ENCODE measurements at regions not wholly inside any gene's neighbourhood (a gene's known extent, or its start where the extent isn't known, plus 50 kb on each side); places are given as distances from the start of the nearest gene placed in this dataset.

- Histone ChIP-seq H3K27me3 (ENCODE audit: insufficient read depth, low read length) (peaks cover 47% of the 10 kb centered on the region), H3K4me1 (ENCODE audit: insufficient read depth, low read length) (no peaks in the 10 kb centered on the region), H3K4me3 (ENCODE audit: low read length) (no peak overlapping the region), H3K9me3 (ENCODE audit: low read depth, low read length) (no peaks in the 10 kb centered on the region)
Measured at GRCh38 chr13:110799246-110800236, 86.0 kb downstream of the ING1 start.

- Histone ChIP-seq H3K27me3 (ENCODE audit: insufficient read depth, low read length) (peaks cover 47% of the 10 kb centered on the region), H3K9me3 (ENCODE audit: low read depth, low read length) (no peaks in the 10 kb centered on the region), H3K4me3 (ENCODE audit: low read length) (no peak overlapping the region)
Measured at GRCh38 chr13:110801044-110801443, 87.5 kb downstream of the ING1 start.

DNA sequence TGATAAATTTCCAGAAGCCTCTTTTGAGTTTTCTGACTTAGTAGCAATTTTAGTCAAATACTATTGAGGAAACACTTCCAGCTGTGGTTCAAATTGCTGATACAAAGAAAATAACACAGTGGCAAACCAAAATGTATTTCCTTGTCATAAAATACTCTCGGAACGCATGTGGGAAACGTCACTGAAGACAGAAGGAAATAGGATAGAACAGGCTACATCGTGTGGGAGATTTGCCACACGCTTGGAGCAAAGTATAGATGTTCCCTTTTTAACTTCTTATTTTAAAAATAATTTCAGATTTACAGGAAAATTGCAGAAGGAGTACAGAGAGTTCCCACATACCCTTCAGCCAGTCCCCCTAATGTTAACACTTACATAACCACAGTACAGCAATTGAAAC lies 88.8 kb downstream of the ING1 start:
- Histone ChIP-seq H3K27me3 (ENCODE audit: insufficient read depth, low read length) (peaks cover 43% of the 10 kb centered on the region), H3K9me3 (ENCODE audit: low read depth, low read length) (no peaks in the 10 kb centered on the region), H3K4me3 (ENCODE audit: low read length) (no peak overlapping the region), H3K4me1 (ENCODE audit: insufficient read depth, low read length) (no peaks in the 10 kb centered on the region)

More at GRCh38 chr13:110801044-110801443, 87.5 kb downstream of the ING1 start:
- no peaks in the 10 kb centered on the region for H3K4me1 ChIP-seq (ENCODE audit: insufficient read depth, low read length)

DNA sequence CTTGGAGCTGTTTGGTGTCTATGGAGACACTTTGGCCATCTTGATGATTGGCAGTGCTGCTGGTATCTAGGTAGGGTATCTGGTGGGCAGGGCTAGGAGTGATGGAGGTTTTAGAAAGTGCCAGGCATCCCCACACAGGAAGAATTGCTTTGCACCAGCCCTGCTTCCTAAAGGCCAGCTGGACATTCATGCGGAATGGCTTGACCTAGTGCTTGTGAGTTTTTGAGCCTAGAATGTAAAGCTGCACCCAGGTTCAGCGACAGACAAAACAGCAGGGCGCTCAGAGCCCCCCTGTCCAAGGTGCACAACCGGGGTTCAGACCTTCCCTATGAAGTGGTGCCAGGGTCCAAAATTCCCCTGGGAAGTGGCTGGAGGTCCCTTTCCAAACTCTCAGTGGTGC lies 93.1 kb downstream of the ING1 start:
- Histone ChIP-seq H3K4me1 (ENCODE audit: insufficient read depth, low read length) (no peaks in the 10 kb centered on the region), H3K9me3 (ENCODE audit: low read depth, low read length) (no peaks in the 10 kb centered on the region), H3K4me3 (ENCODE audit: low read length) (no peak overlapping the region), H3K27me3 (ENCODE audit: insufficient read depth, low read length) (peaks cover 50% of the 10 kb centered on the region)

GRCh38 chr13:110807546-110807945 lies 94.0 kb downstream of the ING1 start:
- H3K9me3 ChIP-seq (ENCODE audit: low read depth, low read length), result no peaks in the 10 kb centered on the region
- no peak overlapping the region for H3K4me3 ChIP-seq (ENCODE audit: low read length)
- peaks cover 1% of the 10 kb centered on the region for H3K4me1 ChIP-seq (ENCODE audit: insufficient read depth, low read length)
- peaks cover 50% of the 10 kb centered on the region for H3K27me3 ChIP-seq (ENCODE audit: insufficient read depth, low read length)

GRCh38 chr13:110808138-110808537 lies 94.6 kb downstream of the ING1 start:
- Histone ChIP-seq H3K9me3 (ENCODE audit: low read depth, low read length) (no peaks in the 10 kb centered on the region), H3K27me3 (ENCODE audit: insufficient read depth, low read length) (peaks cover 50% of the 10 kb centered on the region), H3K4me1 (ENCODE audit: insufficient read depth, low read length) (peaks cover 3% of the 10 kb centered on the region), H3K4me3 (ENCODE audit: low read length) (no peak overlapping the region)

DNA sequence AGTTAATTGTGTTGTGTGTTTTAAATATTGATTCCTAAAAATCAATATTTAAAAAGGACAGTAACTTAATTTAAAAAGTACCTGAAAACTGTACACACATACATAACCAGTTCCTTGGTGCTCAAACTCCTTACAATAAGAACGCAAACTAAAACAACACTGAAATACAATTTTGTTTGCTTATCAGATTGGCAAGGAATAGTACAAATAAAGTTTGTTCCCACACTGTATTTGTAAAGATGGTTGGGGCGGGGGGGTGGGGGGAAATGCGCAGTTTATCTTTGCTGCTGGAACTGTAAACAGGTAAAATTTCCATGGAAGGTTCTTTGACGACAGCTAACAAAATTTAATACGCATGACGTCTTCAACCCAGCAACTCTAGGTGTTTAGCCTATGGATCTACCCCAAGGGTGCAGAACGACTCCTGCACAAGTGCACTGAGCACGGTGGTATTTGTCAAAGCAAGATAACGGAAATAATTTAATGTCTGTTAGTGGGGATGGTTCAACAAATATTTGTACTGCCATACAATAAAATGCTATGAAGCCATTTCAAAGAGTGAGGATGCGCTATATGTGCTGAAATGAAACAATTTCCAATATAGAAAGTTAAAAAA lies 96.5 kb downstream of the ING1 start:
- peaks cover 46% of the 10 kb centered on the region for H3K27me3 ChIP-seq (ENCODE audit: insufficient read depth, low read length)

GRCh38 chr13:110811008-110811720 lies 97.7 kb downstream of the ING1 start:
- peaks cover 3% of the 10 kb centered on the region for H3K4me1 ChIP-seq (ENCODE audit: insufficient read depth, low read length)
- peaks cover 46% of the 10 kb centered on the region for H3K27me3 ChIP-seq (ENCODE audit: insufficient read depth, low read length)
- H3K9me3 ChIP-seq (ENCODE audit: low read depth, low read length), result no peaks in the 10 kb centered on the region
- H3K4me3 ChIP-seq (ENCODE audit: low read length), result no peak overlapping the region

More for the DNA sequence above, 96.5 kb downstream of the ING1 start:
- Histone ChIP-seq H3K4me3 (ENCODE audit: low read length) (no peak overlapping the region), H3K9me3 (ENCODE audit: low read depth, low read length) (no peaks in the 10 kb centered on the region), H3K4me1 (ENCODE audit: insufficient read depth, low read length) (peaks cover 3% of the 10 kb centered on the region)

DNA sequence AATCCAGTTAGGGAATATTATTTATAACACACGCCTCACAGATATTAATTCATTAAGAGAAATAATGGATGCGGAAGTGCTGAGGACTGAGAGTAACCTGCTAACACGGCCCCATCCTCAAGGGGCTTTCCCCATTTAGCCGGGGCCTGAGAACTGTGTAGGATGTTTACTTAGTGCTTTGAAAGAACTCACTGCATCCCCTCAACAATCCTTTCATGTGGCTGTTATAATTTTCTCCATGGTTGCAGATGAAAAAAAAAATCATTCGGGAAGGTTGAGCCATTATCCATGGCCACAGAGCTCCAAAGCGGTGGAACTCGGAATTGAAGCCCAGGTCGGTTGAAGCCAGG lies 98.2 kb downstream of the ING1 start:
- no peaks in the 10 kb centered on the region for H3K9me3 ChIP-seq (ENCODE audit: low read depth, low read length)
- H3K27me3 ChIP-seq (ENCODE audit: insufficient read depth, low read length), result peaks cover 46% of the 10 kb centered on the region
- H3K4me3 ChIP-seq (ENCODE audit: low read length), result no peak overlapping the region
- peaks cover 3% of the 10 kb centered on the region for H3K4me1 ChIP-seq (ENCODE audit: insufficient read depth, low read length)

DNA sequence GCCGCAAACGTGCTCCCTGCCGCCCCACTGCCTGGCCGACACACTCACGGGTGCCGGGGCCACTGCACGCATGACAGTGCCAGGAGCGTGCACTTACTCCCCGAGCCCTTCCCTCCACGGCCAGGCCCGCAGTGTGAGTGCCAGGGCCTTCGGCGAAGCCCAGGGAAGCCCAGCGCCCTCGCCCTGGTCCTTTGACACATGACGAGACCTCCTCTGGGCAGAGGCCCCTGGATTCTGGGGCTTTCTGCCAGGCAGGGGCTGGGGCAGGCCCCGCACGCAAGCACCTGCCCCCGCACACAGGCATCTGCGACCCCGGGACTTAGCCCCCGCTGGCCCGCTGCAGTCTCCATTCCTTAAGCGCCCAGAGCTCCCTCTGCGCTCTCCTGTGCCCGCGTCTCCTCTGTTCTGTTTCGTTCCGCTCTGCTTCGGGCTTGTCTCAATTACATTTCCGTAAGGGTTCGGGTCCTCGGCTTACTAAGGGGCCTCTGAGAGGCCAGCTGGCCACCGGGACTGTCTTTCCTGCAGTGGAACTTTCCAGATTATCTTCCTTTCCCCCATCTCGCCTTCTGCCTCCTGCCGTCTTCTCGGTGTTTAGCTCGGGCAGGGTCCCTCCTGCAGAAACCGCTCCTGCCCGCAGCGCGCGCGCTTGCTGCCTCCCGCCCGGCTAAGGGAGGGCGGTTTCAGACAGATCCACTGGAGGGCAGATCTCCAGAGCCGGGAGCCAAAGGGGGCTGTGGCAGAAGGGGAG lies 98.8 kb downstream of the ING1 start:
- H3K9me3 ChIP-seq (ENCODE audit: low read depth, low read length), result no peaks in the 10 kb centered on the region
- H3K27me3 ChIP-seq (ENCODE audit: insufficient read depth, low read length), result peaks cover 46% of the 10 kb centered on the region
- H3K4me1 ChIP-seq (ENCODE audit: insufficient read depth, low read length), result peaks cover 3% of the 10 kb centered on the region
- no peak overlapping the region for H3K4me3 ChIP-seq (ENCODE audit: low read length)

GRCh38 chr13:110812869-110813645 lies 99.6 kb downstream of the ING1 start:
- H3K27me3 ChIP-seq (ENCODE audit: insufficient read depth, low read length), result peaks cover 46% of the 10 kb centered on the region
- no peak overlapping the region for H3K4me3 ChIP-seq (ENCODE audit: low read length)
- no peaks in the 10 kb centered on the region for H3K9me3 ChIP-seq (ENCODE audit: low read depth, low read length)
- peaks cover 3% of the 10 kb centered on the region for H3K4me1 ChIP-seq (ENCODE audit: insufficient read depth, low read length)

GRCh38 chr13:110813646-110814624 lies 100.4 kb downstream of the ING1 start:
- Histone ChIP-seq H3K4me1 (ENCODE audit: insufficient read depth, low read length) (peaks cover 3% of the 10 kb centered on the region), H3K27me3 (ENCODE audit: insufficient read depth, low read length) (peaks cover 39% of the 10 kb centered on the region), H3K9me3 (ENCODE audit: low read depth, low read length) (no peaks in the 10 kb centered on the region), H3K4me3 (ENCODE audit: low read length) (no peak overlapping the region)

Measured in mononuclear cell (primary cell).